Stimulated activated CD8-positive, alpha-beta memory T cell treated with anti-CD3 and anti-CD28 coated beads, Interleukin-7, amount 100 ng/mL, for 4 hours (primary cell): ENCODE measurements at regions not wholly inside any gene's neighbourhood (a gene's known extent, or its start where the extent isn't known, plus 50 kb on each side); places are given as distances from the start of the nearest gene placed in this dataset.

Experiments
- DNase-seq, 2 donors: peaks; one replicate each; pipeline ENCODE4 v3.0.0-alpha.2; 2020; ENCODE audit warnings: low read depth in 2 of 2

- no peak for DNase-seq
These were observed 557.9 kb upstream of the ZNF385D start for GRCh38 chr3:22308871-22309270.

GRCh38 chr3:22315925-22316324 lies 564.9 kb upstream of the ZNF385D start:
- no peak for DNase-seq

GRCh38 chr3:22318325-22318724 lies 567.3 kb upstream of the ZNF385D start:
- no peak for DNase-seq

- DNase-seq = no peak
These were observed 568.4 kb upstream of the ZNF385D start for GRCh38 chr3:22319446-22319845.

GRCh38 chr3:22322861-22323260 lies 571.9 kb upstream of the ZNF385D start:
- no peak for DNase-seq

- DNase-seq = no peak
These were observed 575.3 kb upstream of the ZNF385D start for GRCh38 chr3:22326305-22326704.

GRCh38 chr3:22334996-22335395 lies 584.0 kb upstream of the ZNF385D start:
- DNase-seq = no peak

- DNase-seq = no peak
These were observed 598.3 kb upstream of the ZNF385D start for GRCh38 chr3:22349215-22349851.

GRCh38 chr3:22351806-22352205 lies 600.8 kb upstream of the ZNF385D start:
- DNase-seq = no peak

GRCh38 chr3:22353126-22353525 lies 602.1 kb upstream of the ZNF385D start:
- DNase-seq = no peak

- no peak for DNase-seq
These were observed 607.3 kb upstream of the ZNF385D start for GRCh38 chr3:22358334-22358733.

GRCh38 chr3:22360164-22360563 lies 609.2 kb upstream of the ZNF385D start:
- DNase-seq = no peak

GRCh38 chr3:22360970-22361369 lies 610.0 kb upstream of the ZNF385D start:
- DNase-seq = no peak

- DNase-seq = no peak
These were observed 610.5 kb upstream of the ZNF385D start for GRCh38 chr3:22361521-22361920.

- no peak for DNase-seq
These were observed 613.8 kb upstream of the ZNF385D start for GRCh38 chr3:22364851-22365250.

- DNase-seq = no peak
These were observed 615.8 kb upstream of the ZNF385D start for GRCh38 chr3:22366781-22367180.

GRCh38 chr3:22371036-22371435 lies 620.0 kb upstream of the ZNF385D start:
- DNase-seq = no peak

GRCh38 chr3:22371607-22372291 lies 620.7 kb upstream of the ZNF385D start:
- DNase-seq = no peak

- DNase-seq = no peak
These were observed 621.5 kb upstream of the ZNF385D start for GRCh38 chr3:22372292-22373062.

- no peak for DNase-seq
These were observed 622.2 kb upstream of the ZNF385D start for GRCh38 chr3:22373182-22373581.

GRCh38 chr3:22373827-22374226 lies 622.8 kb upstream of the ZNF385D start:
- DNase-seq = no peak

GRCh38 chr3:22377421-22377820 lies 626.4 kb upstream of the ZNF385D start:
- no peak for DNase-seq

GRCh38 chr3:22378869-22379268 lies 627.9 kb upstream of the ZNF385D start:
- DNase-seq = no peak
